BLaER1 treated with 17β-estradiol and CSF1 and Interleukin-3, amounts not matched to agents 10 nM and 100 nM (cell line): ENCODE measurements at regions not wholly inside any gene's neighbourhood (a gene's known extent, or its start where the extent isn't known, plus 50 kb on each side); places are given as distances from the start of the nearest gene placed in this dataset.

Source experiments
- H3K27ac ChIP-seq, 11 experiments: shearing (Covaris generic); formaldehyde crosslinking; 2 replicates each; pipeline ENCODE4 v1.8.1; 2022
- H3K27me3 ChIP-seq, 11 experiments: shearing (Covaris generic); formaldehyde crosslinking; 2 replicates each; pipeline ENCODE4 v1.8.1; 2022
- H3K36me3 ChIP-seq, 11 experiments: shearing (Covaris generic); formaldehyde crosslinking; 2 replicates each; pipeline ENCODE4 v1.8.1; 2022
- H3K4me1 ChIP-seq, 10 experiments: shearing (Covaris generic); formaldehyde crosslinking; 2 replicates each; pipeline ENCODE4 v1.8.1; 2022
- H3K4me2 ChIP-seq, 11 experiments: shearing (Covaris generic); formaldehyde crosslinking; 2 replicates each; pipeline ENCODE4 v1.8.1; 2022
- H3K4me3 ChIP-seq, 10 experiments: shearing (Covaris generic); formaldehyde crosslinking; 2 replicates each; pipeline ENCODE4 v1.8.1; 2022
- H3K9ac ChIP-seq, 11 experiments: shearing (Covaris generic); formaldehyde crosslinking; 2 replicates each; pipeline ENCODE4 v1.8.1; 2022
- H3K9me3 ChIP-seq, 11 experiments: shearing (Covaris generic); formaldehyde crosslinking; replicated peaks in 1 of 11; 2 replicates each; pipeline ENCODE4 v1.8.1; 2022
- H4K20me1 ChIP-seq, 11 experiments: shearing (Covaris generic); formaldehyde crosslinking; 2 replicates each; pipeline ENCODE4 v1.8.1; 2022
- Cebpa-rat ChIP-seq, 11 experiments: shearing (Covaris generic); IDR thresholded peaks; 2 replicates each; pipeline ENCODE4 v1.8.1; 2022

DNA sequence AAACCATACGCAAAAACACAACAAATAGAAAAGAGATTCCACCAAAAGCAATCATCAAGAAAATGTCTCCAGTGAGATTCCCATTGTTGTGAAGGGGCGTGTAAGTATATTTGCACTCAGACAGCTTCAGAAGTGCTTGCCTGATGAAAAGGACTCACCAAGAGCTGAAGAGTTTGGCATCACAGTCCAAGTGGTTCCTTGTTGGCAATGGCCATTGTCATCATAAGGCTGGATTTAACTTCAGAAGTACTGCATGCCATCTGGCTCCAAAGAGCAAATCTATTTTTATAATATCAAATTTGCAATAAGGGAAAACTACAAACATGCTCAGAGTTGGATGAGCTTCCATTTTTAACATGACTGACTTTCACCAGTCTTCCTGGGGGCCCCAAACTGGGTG lies 505.3 kb upstream of the NR2F2 start:
- H3K27ac ChIP-seq: no peak overlapping the region
- H3K9me3 ChIP-seq: no peaks in the 10 kb centered on the region
- H3K4me2 ChIP-seq: no peak overlapping the region
- H3K36me3 ChIP-seq: no peaks in the 10 kb centered on the region
- TF ChIP-seq Cebpa-rat (IDR thresholded peaks at IDR 0.05): no peak
- H3K27me3 ChIP-seq: no peaks in the 10 kb centered on the region
- no peak overlapping the region for H3K4me3 ChIP-seq
- no peaks in the 10 kb centered on the region for H3K4me1 ChIP-seq
- no peaks in the 10 kb centered on the region for H4K20me1 ChIP-seq
- no peak overlapping the region for H3K9ac ChIP-seq

DNA sequence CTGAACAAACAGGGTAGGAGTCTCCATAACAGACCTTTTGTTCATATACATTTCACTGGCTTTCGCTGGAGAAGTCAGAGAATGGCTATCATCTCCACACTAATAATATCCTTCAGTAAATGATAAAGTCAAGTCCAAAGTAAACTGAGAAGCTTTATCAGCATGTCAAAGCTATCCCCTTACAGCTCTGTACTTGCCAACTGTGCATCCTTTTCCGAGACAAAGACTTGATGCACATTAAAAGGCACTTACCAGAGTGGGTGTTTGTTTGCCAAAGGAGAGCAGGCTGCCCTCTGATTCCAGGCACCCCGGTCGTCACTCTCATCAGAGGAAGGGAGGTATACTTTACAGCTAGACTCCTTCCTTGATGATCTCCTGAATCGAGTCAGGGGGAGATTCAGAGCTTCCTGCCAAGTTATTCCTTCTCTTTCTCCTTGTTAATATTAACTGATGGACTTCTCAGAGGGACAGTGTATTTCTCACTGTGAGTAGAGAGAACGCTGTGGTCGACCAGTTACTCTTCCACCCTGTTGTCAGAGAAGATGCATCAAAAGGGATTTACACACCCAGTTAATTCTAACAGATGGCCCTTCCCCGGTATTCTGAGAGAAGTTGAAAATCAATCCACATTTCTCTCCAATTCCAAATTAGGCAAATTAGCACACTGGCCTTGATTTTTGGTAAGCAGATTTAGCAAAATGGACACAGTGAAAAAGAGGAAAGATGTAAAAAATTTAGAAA lies 504.7 kb upstream of the NR2F2 start:
- Histone ChIP-seq H3K4me2 (no peak overlapping the region), H3K9ac (no peak overlapping the region), H3K4me1 (no peaks in the 10 kb centered on the region), H3K9me3 (no peaks in the 10 kb centered on the region), H3K36me3 (no peaks in the 10 kb centered on the region), H3K27me3 (no peaks in the 10 kb centered on the region), H3K4me3 (no peak overlapping the region), H4K20me1 (no peaks in the 10 kb centered on the region), H3K27ac (no peak overlapping the region)
- TF ChIP-seq Cebpa-rat (IDR thresholded peaks at IDR 0.05): no peak

DNA sequence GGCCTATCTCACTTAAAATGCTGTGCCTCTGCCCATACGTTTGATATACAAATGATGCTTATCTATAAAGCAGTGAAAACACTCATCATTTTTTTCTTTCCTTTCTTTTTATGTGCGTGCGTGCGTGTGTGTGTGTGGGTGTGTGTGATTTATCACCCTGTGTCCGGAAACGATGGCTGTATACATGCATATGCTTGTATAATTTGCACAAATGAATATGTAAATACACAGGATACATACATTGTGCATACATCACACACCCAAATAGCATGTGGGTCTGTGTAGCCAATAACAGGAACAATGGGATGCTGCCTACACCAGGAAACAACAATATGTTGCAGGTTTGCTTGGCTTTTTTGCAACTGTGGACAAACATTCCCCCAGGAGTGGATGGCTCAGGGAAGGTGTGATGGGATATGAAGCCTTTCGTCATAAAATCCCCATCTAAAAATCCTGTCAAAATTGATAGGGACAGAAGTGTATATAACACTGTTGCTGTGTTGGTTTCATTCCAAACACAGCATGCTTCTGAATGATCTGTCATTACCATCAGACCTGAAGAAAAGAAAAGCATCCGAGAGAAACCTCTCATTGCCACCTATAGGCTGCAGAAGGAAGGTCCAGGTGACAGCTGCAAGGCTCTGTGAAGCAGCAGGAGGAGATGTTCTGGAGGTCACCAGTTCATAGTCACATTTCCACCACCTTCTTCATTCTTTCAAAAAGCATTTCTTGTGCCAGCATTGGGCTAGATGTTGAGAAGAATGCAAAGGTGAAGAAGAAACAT lies 503.9 kb upstream of the NR2F2 start:
- Histone ChIP-seq H3K4me2 (no peak overlapping the region), H4K20me1 (no peaks in the 10 kb centered on the region), H3K9ac (no peak overlapping the region), H3K27ac (no peak overlapping the region), H3K4me3 (no peak overlapping the region), H3K27me3 (no peaks in the 10 kb centered on the region), H3K9me3 (no peaks in the 10 kb centered on the region), H3K4me1 (no peaks in the 10 kb centered on the region), H3K36me3 (no peaks in the 10 kb centered on the region)
- no peak for TF ChIP-seq Cebpa-rat (IDR thresholded peaks at IDR 0.05)

DNA sequence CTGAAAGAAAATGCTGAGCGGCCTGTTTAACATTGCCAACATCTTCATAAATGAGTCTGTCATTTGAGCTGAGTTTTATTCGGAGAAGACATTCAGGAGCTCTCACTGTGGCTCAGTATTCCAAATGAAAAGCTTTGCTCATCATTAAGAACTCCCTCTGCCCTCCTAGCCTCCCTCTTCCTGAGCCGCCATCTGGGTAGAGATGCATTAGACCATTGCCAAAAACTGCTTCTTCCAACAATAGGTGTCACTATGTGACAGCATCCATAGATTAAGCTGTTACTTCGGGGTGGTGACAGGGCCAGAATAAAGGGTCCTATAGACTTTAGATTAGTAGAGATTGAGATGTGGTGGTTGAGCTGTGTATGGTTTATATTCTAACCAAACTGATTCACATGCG lies 501.4 kb upstream of the NR2F2 start:
- H3K27me3 ChIP-seq: no peaks in the 10 kb centered on the region; a peak in 1 of 22 replicates
- H3K36me3 ChIP-seq: no peaks in the 10 kb centered on the region
- TF ChIP-seq Cebpa-rat (IDR thresholded peaks at IDR 0.05): no peak
- no peak overlapping the region for H3K9ac ChIP-seq
- H3K4me3 ChIP-seq: no peak overlapping the region
- H3K9me3 ChIP-seq: no peaks in the 10 kb centered on the region
- no peak overlapping the region for H3K4me2 ChIP-seq
- H3K4me1 ChIP-seq: no peaks in the 10 kb centered on the region
- H4K20me1 ChIP-seq: no peaks in the 10 kb centered on the region
- no peak overlapping the region for H3K27ac ChIP-seq

DNA sequence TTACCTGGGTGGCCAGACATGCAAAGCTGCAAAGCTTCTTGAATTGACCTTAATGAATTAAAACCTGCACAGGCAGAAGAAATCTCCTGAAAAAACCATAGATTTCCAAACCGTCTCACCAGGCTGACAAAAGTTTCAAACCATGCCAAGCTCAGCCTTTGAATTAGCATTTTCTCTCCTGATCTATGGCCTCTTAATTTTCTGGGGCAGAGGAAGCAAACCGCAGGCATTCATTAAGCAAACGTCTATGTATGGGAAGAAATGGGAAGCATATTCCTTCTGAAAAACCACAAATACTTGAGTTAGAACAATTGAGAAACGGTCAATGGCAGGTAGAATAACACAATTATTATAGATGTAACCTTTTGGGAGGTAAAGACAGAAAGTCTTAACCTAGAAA lies 500.2 kb upstream of the NR2F2 start:
- Histone ChIP-seq H3K36me3 (no peaks in the 10 kb centered on the region), H3K27ac (no peak overlapping the region), H4K20me1 (no peaks in the 10 kb centered on the region), H3K27me3 (peaks cover 0 to 8% (median 0%) of the 10 kb centered on the region in 11 experiments; a peak in 5 of 22 replicates), H3K4me3 (no peak overlapping the region), H3K4me2 (no peak overlapping the region), H3K9ac (no peak overlapping the region), H3K9me3 (no peaks in the 10 kb centered on the region), H3K4me1 (no peaks in the 10 kb centered on the region)
- TF ChIP-seq Cebpa-rat (IDR thresholded peaks at IDR 0.05): no peak

DNA sequence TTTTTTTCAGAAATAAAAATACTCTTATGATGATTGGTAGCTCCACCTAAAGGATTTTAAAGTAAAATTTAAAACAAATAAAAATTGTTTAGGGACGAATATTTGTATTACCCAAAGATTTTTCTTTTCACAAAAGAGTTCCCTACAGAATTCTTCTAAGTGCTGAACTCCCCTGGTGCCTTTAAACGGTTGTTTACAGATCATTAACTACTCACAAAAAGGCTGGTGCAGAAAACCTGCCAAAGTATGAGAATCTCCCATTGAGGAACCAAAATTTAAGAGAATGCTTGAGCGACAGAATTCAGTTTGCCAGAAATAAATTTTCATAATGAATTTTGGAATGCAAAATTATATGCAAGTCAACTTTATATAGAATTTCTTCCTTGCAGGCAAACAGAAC lies 497.8 kb upstream of the NR2F2 start:
- no peak overlapping the region for H3K4me2 ChIP-seq
- H4K20me1 ChIP-seq: no peaks in the 10 kb centered on the region
- H3K27ac ChIP-seq: no peak overlapping the region
- no peak for TF ChIP-seq Cebpa-rat (IDR thresholded peaks at IDR 0.05)
- no peaks in the 10 kb centered on the region for H3K36me3 ChIP-seq
- H3K4me3 ChIP-seq: no peak overlapping the region
- H3K9ac ChIP-seq: no peak overlapping the region
- no peaks in the 10 kb centered on the region for H3K9me3 ChIP-seq
- H3K4me1 ChIP-seq: no peaks in the 10 kb centered on the region
- peaks cover 0 to 8% (median 0%) of the 10 kb centered on the region in 11 experiments; a peak in 5 of 22 replicates for H3K27me3 ChIP-seq

DNA sequence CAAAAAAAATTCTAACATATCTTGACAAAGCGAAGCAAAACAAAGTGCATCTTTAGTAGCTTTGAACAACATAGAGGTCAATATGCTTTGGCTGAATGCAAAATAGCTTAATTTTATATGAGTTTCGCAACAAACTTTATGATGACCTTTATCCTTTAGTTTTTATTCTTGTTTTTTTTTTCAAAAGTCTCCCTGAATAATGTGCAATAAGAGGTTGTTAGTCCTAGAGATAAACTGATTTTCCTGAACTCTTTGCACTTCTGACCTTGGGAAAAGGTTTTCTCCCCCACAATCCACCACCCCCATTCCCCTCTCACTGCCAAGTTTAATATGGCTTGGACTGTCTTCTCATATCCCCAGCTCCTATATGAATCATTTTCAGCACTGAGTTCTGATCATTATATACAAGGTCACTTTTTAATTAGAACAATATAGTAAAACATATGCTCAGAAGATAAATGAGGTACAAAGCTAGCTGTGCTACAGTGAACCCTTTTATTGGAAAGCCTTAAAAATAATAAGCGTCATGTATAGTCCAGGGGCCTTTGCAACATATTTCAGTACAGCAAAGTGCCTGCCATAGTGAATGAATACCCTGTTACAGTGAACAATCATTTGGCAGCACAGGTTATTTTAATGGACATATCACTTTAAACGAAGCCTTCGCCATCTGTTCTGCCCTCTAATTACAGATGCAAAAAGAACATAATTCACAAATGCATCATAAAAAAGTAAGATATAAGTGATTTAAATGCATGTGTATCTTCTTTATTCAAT lies 496.3 kb upstream of the NR2F2 start:
- Histone ChIP-seq H3K4me2 (no peak overlapping the region), H3K9ac (no peak overlapping the region), H3K36me3 (no peaks in the 10 kb centered on the region), H3K27ac (no peak overlapping the region), H3K27me3 (peaks cover 0 to 20% (median 10%) of the 10 kb centered on the region in 11 experiments; a peak in 16 of 22 replicates), H4K20me1 (no peaks in the 10 kb centered on the region), H3K9me3 (no peaks in the 10 kb centered on the region), H3K4me1 (no peaks in the 10 kb centered on the region), H3K4me3 (no peak overlapping the region)
- no peak for TF ChIP-seq Cebpa-rat (IDR thresholded peaks at IDR 0.05)

DNA sequence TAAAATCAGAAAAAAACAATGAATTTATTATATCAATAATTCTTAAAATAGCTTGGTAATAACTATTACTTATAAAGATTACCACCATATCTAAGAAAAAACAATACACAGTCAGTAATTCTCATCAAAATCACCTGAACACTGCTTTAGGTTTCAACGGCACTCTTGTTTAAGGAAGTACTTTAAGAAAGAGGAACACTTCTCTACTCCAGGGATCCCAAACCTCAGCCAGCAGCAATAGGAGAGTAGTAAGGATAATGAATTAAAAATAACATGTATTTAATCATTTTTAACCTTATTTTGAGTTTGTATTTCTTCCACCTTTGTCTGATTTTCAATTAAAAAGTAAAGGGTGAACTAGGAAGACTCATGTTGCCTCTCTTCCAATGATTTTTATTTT lies 494.0 kb upstream of the NR2F2 start:
- no peak overlapping the region for H3K9ac ChIP-seq
- no peak for TF ChIP-seq Cebpa-rat (IDR thresholded peaks at IDR 0.05)
- no peaks in the 10 kb centered on the region for H3K36me3 ChIP-seq
- no peak overlapping the region for H3K4me3 ChIP-seq
- H3K4me2 ChIP-seq: no peak overlapping the region
- 0 out of 22 replicates have a peak, but pooled peaks cover 0 to 6% (median 0%) of the 10 kb centered on the region in 11 experiments for H4K20me1 ChIP-seq
- H3K4me1 ChIP-seq: no peaks in the 10 kb centered on the region
- H3K27ac ChIP-seq: no peak overlapping the region
- H3K27me3 ChIP-seq: peaks cover 20 to 43% (median 34%) of the 10 kb centered on the region in 11 experiments; a peak in 21 of 22 replicates
- H3K9me3 ChIP-seq: no peaks in the 10 kb centered on the region

DNA sequence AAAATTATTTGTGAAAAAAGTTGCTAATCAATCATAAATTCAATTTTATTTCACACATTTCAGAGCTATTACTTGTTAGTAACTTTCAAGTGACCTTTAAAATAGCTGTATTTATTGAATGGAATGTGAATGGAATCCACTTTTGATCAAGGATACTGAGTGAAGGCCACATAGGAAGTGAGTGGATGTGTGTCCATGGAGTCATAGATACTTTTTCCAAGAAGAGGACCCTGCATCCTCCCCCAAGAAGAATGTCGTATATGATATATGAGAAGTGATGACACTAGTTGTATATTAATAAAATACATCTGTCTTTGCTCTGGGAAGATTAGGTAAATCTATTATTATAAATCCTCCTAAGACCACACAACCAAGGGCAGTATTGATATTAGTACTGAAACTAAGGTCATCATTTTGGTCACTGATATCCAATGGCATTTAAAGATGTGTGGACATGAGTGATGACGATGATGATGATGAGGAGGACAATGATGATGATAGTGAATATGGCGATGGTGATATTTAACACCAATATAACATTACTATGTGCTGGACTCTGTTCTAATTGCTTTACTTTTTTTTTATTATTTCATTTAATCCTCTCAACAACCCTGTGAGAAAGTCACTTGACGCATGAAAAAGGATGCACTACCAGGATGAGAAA lies 493.0 kb upstream of the NR2F2 start:
- no peak overlapping the region for H3K9ac ChIP-seq
- H3K9me3 ChIP-seq: no peaks in the 10 kb centered on the region
- no peak overlapping the region for H3K27ac ChIP-seq
- H3K4me2 ChIP-seq: no peak overlapping the region
- peaks cover 0 to 6% (median 0%) of the 10 kb centered on the region in 11 experiments; a peak in 1 of 22 replicates for H4K20me1 ChIP-seq
- no peak for TF ChIP-seq Cebpa-rat (IDR thresholded peaks at IDR 0.05)
- no peaks in the 10 kb centered on the region for H3K36me3 ChIP-seq
- peaks cover 25 to 50% (median 40%) of the 10 kb centered on the region in 11 experiments for H3K27me3 ChIP-seq
- H3K4me3 ChIP-seq: no peak overlapping the region
- H3K4me1 ChIP-seq: peaks cover 0 to 4% (median 3%) of the 10 kb centered on the region in 10 experiments; a peak in 13 of 20 replicates
